SK-N-SH (cell line): ENCODE measurements at regions not wholly inside any gene's neighbourhood (a gene's known extent, or its start where the extent isn't known, plus 50 kb on each side); places are given as distances from the start of the nearest gene placed in this dataset.

Experiments used
- CHD2 ChIP-seq: fragments of 150-350 bp; IDR thresholded peaks from 2 replicates; pipeline ENCODE4 v1.6.1; 2018; ENCODE audit warnings: low read length; ENCODE audit not compliant: partially characterized antibody
- ELF1 ChIP-seq: IDR thresholded peaks from 2 replicates; pipeline ENCODE4 v1.4.0; 2012
- POLR2AphosphoS5 ChIP-seq: IDR thresholded peaks from 2 replicates; pipeline ENCODE4 v1.6.1; 2012; ENCODE audit warnings: low read depth, low read length
- RFX5 ChIP-seq: IDR thresholded peaks from 2 replicates; pipeline ENCODE4 v1.6.1; 2012; ENCODE audit warnings: mild to moderate bottlenecking, improper control_type of control experiment, low read length
- TF ChIP-seq, protein P1 (sequence below): IDR thresholded peaks from 2 replicates; pipeline ENCODE4; 2012
- TF ChIP-seq, protein P2 (sequence below): IDR thresholded peaks from 2 replicates; pipeline ENCODE4 v1.6.1; 2012; ENCODE audit warnings: mild to moderate bottlenecking, low read depth, low read length, moderate library complexity

DNA sequence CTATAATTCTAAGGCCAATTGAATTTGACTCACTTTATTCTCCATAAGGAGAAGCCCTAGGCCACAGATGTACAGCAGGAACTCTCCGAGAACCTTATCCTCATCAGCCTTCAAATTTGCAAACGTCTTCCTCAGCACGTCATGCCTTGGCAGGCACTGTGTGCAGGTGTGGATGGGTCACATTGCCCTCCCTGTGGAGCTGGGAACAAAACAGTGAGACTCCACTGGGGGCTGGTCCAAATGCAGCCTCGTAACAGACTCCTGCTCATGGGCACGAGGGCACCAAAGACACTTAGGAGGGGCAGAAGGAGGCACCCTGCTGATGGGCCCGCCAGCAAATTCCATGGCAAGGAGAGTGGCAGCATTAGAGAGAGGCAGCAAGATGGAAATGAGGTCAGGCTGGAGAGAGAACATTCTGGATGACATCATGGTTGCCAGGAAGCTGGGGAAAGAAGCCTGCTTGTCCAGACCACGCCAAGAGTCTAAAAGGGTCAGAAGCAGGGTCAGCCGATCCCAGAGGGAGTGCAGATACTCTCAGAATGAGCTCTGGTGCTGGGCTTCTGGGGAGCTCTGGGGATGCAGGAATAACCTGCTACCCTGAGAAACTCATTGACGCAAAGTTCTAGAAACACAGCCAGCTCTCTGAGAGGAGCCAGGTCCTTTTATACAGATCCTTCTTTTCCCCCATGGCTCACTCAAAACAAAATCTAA is 242.2 kb downstream of the B3GLCT start:
- TF ChIP-seq POLR2AphosphoS5 (no peak), RFX5 (peak; percentile 61), ELF1 (no peak), CHD2 (no peak)
- TF ChIP-seq, protein P1, sequence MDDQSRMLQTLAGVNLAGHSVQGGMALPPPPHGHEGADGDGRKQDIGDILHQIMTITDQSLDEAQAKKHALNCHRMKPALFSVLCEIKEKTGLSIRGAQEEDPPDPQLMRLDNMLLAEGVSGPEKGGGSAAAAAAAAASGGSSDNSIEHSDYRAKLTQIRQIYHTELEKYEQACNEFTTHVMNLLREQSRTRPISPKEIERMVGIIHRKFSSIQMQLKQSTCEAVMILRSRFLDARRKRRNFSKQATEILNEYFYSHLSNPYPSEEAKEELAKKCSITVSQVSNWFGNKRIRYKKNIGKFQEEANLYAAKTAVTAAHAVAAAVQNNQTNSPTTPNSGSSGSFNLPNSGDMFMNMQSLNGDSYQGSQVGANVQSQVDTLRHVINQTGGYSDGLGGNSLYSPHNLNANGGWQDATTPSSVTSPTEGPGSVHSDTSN, result no peak
- TF ChIP-seq, protein P2, sequence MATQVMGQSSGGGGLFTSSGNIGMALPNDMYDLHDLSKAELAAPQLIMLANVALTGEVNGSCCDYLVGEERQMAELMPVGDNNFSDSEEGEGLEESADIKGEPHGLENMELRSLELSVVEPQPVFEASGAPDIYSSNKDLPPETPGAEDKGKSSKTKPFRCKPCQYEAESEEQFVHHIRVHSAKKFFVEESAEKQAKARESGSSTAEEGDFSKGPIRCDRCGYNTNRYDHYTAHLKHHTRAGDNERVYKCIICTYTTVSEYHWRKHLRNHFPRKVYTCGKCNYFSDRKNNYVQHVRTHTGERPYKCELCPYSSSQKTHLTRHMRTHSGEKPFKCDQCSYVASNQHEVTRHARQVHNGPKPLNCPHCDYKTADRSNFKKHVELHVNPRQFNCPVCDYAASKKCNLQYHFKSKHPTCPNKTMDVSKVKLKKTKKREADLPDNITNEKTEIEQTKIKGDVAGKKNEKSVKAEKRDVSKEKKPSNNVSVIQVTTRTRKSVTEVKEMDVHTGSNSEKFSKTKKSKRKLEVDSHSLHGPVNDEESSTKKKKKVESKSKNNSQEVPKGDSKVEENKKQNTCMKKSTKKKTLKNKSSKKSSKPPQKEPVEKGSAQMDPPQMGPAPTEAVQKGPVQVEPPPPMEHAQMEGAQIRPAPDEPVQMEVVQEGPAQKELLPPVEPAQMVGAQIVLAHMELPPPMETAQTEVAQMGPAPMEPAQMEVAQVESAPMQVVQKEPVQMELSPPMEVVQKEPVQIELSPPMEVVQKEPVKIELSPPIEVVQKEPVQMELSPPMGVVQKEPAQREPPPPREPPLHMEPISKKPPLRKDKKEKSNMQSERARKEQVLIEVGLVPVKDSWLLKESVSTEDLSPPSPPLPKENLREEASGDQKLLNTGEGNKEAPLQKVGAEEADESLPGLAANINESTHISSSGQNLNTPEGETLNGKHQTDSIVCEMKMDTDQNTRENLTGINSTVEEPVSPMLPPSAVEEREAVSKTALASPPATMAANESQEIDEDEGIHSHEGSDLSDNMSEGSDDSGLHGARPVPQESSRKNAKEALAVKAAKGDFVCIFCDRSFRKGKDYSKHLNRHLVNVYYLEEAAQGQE, result no peak
